Ovary (tissue), 7 donors: ENCODE measurements at regions not wholly inside any gene's neighbourhood (a gene's known extent, or its start where the extent isn't known, plus 50 kb on each side); places are given as distances from the start of the nearest gene placed in this dataset.
"Not testable (repeated sequence)": the region's sequence is repeated elsewhere in the genome, so short reads cannot be mapped to it uniquely, and the experiment has no call there.

ENCODE experiments used
- DNase-seq, 5 donors: peaks; one replicate each; pipeline ENCODE4 v3.0.0-alpha.2; 2019 to 2020
- H3K27ac ChIP-seq, 2 donors: fragments of 200-600 bp; one replicate each; pipeline versions ENCODE4 v1.5.1 to v1.8.0; 2019 to 2022
- H3K27me3 ChIP-seq: fragments of 200-600 bp; one replicate; pipeline ENCODE4 v1.8.0; 2022
- H3K36me3 ChIP-seq: fragments of 200-600 bp; sonication (generic); one replicate; pipeline ENCODE4 v1.5.1; 2019
- H3K4me1 ChIP-seq: one replicate; pipeline ENCODE4 v1.8.1; 2013; ENCODE audit warnings: mild to moderate bottlenecking, moderate library complexity; ENCODE audit not compliant: insufficient read depth
- H3K4me3 ChIP-seq: fragments of 200-600 bp; sonication (generic); one replicate; pipeline ENCODE4 v1.5.1; 2017
- H3K9me3 ChIP-seq, 2 donors: fragments of 200-600 bp in 1 of 2; sonication (generic) in 1 of 2; one replicate each; pipeline versions ENCODE4 v1.5.1 to v1.8.1; 2013 to 2019; ENCODE audit warnings: mild to moderate bottlenecking in 1 of 2, moderate library complexity in 1 of 2
- EP300 ChIP-seq: sonication (generic); formaldehyde crosslinking; IDR thresholded peaks from one replicate; pipeline ENCODE4 v1.6.1; 2017; ENCODE audit warnings: antibody characterized with exemption
- POLR2A ChIP-seq: fragments of 450-650 bp; IDR thresholded peaks from one replicate; pipeline ENCODE4 v1.6.1; 2017; ENCODE audit warnings: antibody characterized with exemption, mild to moderate bottlenecking, moderate library complexity
- WGBS, 3 donors: extraction: QIAGEN DNeasy Blood & Tissue Kit in 1 of 3; methylation state at CpG; one replicate each; pipeline versions ENCODE4 v1.1.5 to v1.1.7; 2013 to 2017; 5-methylcytosine and 5-hydroxymethylcytosine counted together
- intact Hi-C, 4 donors: fragments of 100-400 bp; cut with DNase I; formaldehyde crosslinking; loops; one replicate each; pipeline versions ENCODE4 v1.11.0 to v1.15.1; 2022 to 2023
- TF ChIP-seq, protein P1 (sequence below), 3 donors: fragments of 450-650 bp in 2 of 3; fragments of 200-600 bp in 1 of 3; IDR thresholded peaks; one replicate each; pipeline versions ENCODE4 v1.5.1 to v1.8.0; 2016 to 2022; ENCODE audit warnings: antibody characterized with exemption in 3 of 3, mild to moderate bottlenecking in 1 of 3
- donor health status: DM: no; HTN: no; CAD: no; lungs with moderate emphysema.
- donor health status: DM: no; HTN: no; CAD: no.
- donor health status: Bipolar disorder and iron deficiency.
- donor health status: DM: no; HTN: no; CAD: no.
- donor health status: DM: yes; HTN: yes; CAD: no.

DNA sequence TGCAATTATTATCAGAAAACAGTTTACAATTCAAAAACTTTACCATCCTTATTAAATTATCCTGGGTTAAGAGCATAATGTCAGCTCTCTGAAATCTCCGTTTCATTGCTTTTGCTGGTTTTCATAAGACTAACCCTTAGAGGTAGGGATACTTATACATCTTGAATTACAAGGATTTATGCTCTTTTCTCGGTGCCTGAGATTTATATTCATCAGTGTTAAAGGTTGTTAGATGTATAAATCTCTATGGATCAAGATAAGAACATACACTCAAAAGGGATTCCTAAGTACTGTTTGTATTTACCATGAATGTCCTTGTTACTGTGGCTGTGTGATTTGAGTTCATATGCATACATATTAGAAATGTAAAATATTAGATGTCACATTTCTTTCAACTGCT lies 684.7 kb downstream of the EFNA5 start:
- TF ChIP-seq POLR2A (no peak), EP300 (no peak)
- TF ChIP-seq, protein P1, sequence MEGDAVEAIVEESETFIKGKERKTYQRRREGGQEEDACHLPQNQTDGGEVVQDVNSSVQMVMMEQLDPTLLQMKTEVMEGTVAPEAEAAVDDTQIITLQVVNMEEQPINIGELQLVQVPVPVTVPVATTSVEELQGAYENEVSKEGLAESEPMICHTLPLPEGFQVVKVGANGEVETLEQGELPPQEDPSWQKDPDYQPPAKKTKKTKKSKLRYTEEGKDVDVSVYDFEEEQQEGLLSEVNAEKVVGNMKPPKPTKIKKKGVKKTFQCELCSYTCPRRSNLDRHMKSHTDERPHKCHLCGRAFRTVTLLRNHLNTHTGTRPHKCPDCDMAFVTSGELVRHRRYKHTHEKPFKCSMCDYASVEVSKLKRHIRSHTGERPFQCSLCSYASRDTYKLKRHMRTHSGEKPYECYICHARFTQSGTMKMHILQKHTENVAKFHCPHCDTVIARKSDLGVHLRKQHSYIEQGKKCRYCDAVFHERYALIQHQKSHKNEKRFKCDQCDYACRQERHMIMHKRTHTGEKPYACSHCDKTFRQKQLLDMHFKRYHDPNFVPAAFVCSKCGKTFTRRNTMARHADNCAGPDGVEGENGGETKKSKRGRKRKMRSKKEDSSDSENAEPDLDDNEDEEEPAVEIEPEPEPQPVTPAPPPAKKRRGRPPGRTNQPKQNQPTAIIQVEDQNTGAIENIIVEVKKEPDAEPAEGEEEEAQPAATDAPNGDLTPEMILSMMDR (IDR thresholded peaks at IDR 0.05): no peak
- intact Hi-C loops: no loop called here
- Histone ChIP-seq H3K27me3 (no peaks in the 10 kb centered on the region), H3K4me3 (no peak overlapping the region), H3K36me3 (no peaks in the 10 kb centered on the region), H3K9me3 (no peaks in the 10 kb centered on the region), H3K27ac (no peak overlapping the region), H3K4me1 (no peaks in the 10 kb centered on the region)
- 67 to 84% (median 82%) methylated on average over 2 of the region's 2 CpGs for WGBS, 3 donors
- DNase-seq: no peak

DNA sequence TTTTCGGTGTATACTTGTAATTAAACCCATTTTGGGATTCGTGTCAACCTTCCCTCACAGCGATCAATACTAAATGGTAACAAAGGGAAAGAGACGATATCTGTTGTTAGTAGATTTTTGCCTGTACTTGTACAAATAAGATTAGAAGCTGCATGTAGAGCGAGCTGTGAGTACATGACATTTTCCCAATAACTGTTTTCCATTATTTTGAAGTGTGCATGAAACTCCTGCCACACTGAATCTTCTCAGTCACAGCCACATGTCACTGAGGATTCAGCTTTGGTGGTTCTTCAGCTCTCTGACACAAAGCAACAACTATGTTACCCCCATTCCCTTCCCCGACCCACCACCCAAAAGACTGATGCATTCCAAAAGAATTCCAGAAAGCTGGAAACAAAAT lies 685.6 kb downstream of the EFNA5 start:
- H3K27ac ChIP-seq: no peak overlapping the region
- no peaks in the 10 kb centered on the region for H3K27me3 ChIP-seq
- no peaks in the 10 kb centered on the region for H3K9me3 ChIP-seq
- no peaks in the 10 kb centered on the region for H3K4me1 ChIP-seq
- 89 to 93% (median 91%) methylated on average over 6 of the region's 6 CpGs for WGBS, 3 donors
- intact Hi-C loops: no loop called here
- no peaks in the 10 kb centered on the region for H3K36me3 ChIP-seq
- no peak for DNase-seq
- TF ChIP-seq EP300 (no peak), POLR2A (no peak)
- TF ChIP-seq, protein P1 (IDR thresholded peaks at IDR 0.05): no peak
- no peak overlapping the region for H3K4me3 ChIP-seq

DNA sequence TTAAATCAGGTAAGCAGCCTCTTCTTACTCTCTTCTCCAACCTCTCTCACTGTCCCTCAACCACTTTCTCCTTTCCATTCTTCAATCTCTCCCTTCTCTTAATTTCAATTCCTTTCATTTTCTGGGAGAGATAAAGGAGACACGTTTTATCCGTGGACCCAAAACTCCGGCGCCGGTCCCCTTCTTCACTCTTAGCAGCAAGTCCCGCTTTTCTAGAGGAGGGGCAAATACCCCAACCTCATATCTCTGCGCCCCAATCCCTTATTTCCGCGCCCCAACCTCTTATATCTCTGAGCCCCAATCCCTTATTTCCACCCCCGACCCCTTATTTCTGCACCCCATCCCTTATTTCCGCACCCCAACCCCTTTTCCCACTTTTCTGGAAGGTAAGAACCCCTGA lies 691.6 kb downstream of the EFNA5 start:
- 86 to 97% (median 93%) methylated on average over 11 of the region's 11 CpGs for WGBS, 3 donors
- H3K27me3 ChIP-seq, H3K36me3 ChIP-seq, H3K4me3 ChIP-seq, H3K27ac ChIP-seq, DNase-seq, H3K4me1 ChIP-seq, H3K9me3 ChIP-seq, intact Hi-C loops: not testable (repeated sequence)

DNA sequence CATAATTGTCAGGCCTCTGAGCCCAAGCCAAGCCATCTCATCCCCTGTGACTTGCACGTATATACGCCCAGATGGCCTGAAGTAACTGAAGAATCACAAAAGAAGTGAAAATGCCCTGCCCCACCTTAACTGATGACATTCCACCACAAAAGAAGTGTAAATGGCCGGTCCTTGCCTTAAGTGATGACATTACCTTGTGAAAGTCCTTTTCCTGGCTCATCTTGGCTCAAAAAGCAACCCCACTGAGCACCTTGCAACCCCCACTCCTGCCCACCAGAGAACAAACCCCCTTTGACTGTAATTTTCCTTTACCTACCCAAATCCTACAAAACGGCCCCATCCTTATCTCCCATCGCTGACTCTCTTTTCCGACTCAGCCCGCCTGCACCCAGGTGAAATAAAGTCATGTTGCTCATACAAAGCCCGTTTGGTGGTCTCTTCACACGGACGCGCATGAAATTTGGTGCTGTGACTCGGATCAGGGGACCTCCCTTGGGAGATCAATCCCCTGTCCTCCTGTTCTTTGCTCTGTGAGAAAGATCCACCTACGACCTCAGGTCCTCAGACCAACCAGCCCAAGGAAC lies 692.1 kb downstream of the EFNA5 start:
- intact Hi-C loops, H3K27me3 ChIP-seq, H3K36me3 ChIP-seq, H3K27ac ChIP-seq, H3K4me3 ChIP-seq, H3K9me3 ChIP-seq, H3K4me1 ChIP-seq, DNase-seq: not testable (repeated sequence)
- WGBS, 3 donors: 88 to 96% (median 95%) methylated on average over 13 of the region's 13 CpGs

DNA sequence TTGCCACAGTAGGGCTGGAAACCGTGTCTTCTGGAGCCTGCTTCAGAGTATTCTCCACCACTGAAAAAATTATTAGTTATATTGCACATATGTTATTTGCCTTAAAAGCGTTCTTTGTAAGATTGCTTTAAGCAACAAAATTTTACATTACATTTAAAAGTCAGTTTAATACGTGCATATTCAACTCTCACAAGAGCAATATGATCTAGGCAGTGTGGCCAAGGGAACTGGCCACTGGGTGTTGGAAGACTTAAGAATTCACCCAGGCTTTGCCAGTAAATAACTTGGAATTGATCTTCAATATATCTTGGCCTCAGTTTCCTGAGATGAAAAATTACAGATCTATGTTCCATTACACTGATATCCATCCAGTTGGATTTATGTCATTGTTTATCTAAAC lies 694.4 kb downstream of the EFNA5 start:
- Histone ChIP-seq H3K4me3 (no peak overlapping the region), H3K27ac (no peak overlapping the region), H3K4me1 (no peaks in the 10 kb centered on the region), H3K36me3 (no peaks in the 10 kb centered on the region), H3K9me3 (no peaks in the 10 kb centered on the region), H3K27me3 (no peaks in the 10 kb centered on the region)
- DNase-seq: no peak
- intact Hi-C loops: no loop called here
- no peak for TF ChIP-seq POLR2A
- TF ChIP-seq, protein P1 (IDR thresholded peaks at IDR 0.05): no peak
- TF ChIP-seq EP300: no peak
- WGBS, 3 donors: 62 to 95% (median 91%) methylated on average over 3 of the region's 3 CpGs

DNA sequence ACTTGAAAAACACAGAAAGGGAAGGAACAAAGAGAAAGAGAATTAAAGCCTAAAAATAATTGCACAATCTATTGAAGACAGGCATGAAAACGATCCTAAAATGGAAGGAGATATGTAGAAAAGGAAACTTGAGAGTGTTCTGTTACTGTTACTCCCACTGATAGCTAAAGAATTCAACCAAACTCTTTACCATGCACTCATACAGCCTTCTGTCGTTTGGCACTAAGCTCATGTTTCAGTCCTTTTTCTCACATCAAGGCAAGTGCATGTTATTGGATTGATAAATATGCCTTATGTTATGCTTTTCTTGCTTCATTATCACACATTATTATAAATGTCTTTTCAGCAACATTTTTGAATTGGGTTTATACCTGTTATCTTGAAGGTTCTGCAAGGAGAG lies 696.5 kb downstream of the EFNA5 start:
- no peak overlapping the region for H3K4me3 ChIP-seq
- H3K4me1 ChIP-seq: no peaks in the 10 kb centered on the region
- no peak for DNase-seq
- H3K9me3 ChIP-seq: no peaks in the 10 kb centered on the region
- H3K27ac ChIP-seq: no peak overlapping the region
- 5 to 17% (median 13%) methylated on average over 2 of the region's 2 CpGs for WGBS, 3 donors
- no peaks in the 10 kb centered on the region for H3K27me3 ChIP-seq
- TF ChIP-seq, protein P1 (IDR thresholded peaks at IDR 0.05): no peak
- TF ChIP-seq POLR2A (no peak), EP300 (no peak)
- intact Hi-C loops: no loop called here
- H3K36me3 ChIP-seq: no peaks in the 10 kb centered on the region
